IPS-NIHi7 (cell line): ENCODE measurements at regions not wholly inside any gene's neighbourhood (a gene's known extent, or its start where the extent isn't known, plus 50 kb on each side); places are given as distances from the start of the nearest gene placed in this dataset.
"Not testable (repeated sequence)": the region's sequence is repeated elsewhere in the genome, so short reads cannot be mapped to it uniquely, and the experiment has no call there.

Source experiments
- DNase-seq: peaks from one replicate; pipeline ENCODE4 v3.0.0; 2012; ENCODE audit warnings: mixed read lengths; ENCODE audit errors: extremely low spot score

GRCh38 chr1:29756498-29756897, 520.2 kb downstream of the PTPRU start:
- DNase-seq, result no peak

GRCh38 chr1:29756085-29756484, 519.8 kb downstream of the PTPRU start:
- DNase-seq, result no peak

- not testable (repeated sequence) for DNase-seq
These were observed 519.2 kb downstream of the PTPRU start for GRCh38 chr1:29755412-29756015.

GRCh38 chr1:29754573-29755375, 518.5 kb downstream of the PTPRU start:
- no peak for DNase-seq

- no peak for DNase-seq
These were observed 517.6 kb downstream of the PTPRU start for GRCh38 chr1:29753771-29754572.

GRCh38 chr1:29753244-29753643, 516.9 kb downstream of the PTPRU start:
- no peak for DNase-seq

- DNase-seq, result peak; percentile 75
These were observed 515.8 kb downstream of the PTPRU start for GRCh38 chr1:29752141-29752540.

GRCh38 chr1:29749024-29749945, 513.0 kb downstream of the PTPRU start:
- no peak for DNase-seq

GRCh38 chr1:29747196-29747595, 510.9 kb downstream of the PTPRU start:
- DNase-seq, result no peak

- no peak for DNase-seq
These were observed 509.8 kb downstream of the PTPRU start for GRCh38 chr1:29746076-29746665.

- peak; percentile 20 for DNase-seq
These were observed 508.6 kb downstream of the PTPRU start for GRCh38 chr1:29744684-29745490.

GRCh38 chr1:29743931-29744330, 507.6 kb downstream of the PTPRU start:
- DNase-seq, result no peak

GRCh38 chr1:29743264-29743663, 506.9 kb downstream of the PTPRU start:
- DNase-seq, result no peak

- DNase-seq, result no peak
These were observed 502.9 kb downstream of the PTPRU start for GRCh38 chr1:29739176-29739575.

- DNase-seq, result peak; percentile 76
These were observed 500.4 kb downstream of the PTPRU start for GRCh38 chr1:29736582-29737188.

GRCh38 chr1:29732453-29732852, 496.1 kb downstream of the PTPRU start:
- DNase-seq, result no peak

GRCh38 chr1:29730623-29731022, 494.3 kb downstream of the PTPRU start:
- DNase-seq, result no peak

GRCh38 chr1:29729281-29729680, 493.0 kb downstream of the PTPRU start:
- no peak for DNase-seq

GRCh38 chr1:29728703-29729102, 492.4 kb downstream of the PTPRU start:
- no peak for DNase-seq

GRCh38 chr1:29725262-29725661, 488.9 kb downstream of the PTPRU start:
- DNase-seq, result no peak
